NB4 (cell line): ENCODE measurements at regions not wholly inside any gene's neighbourhood (a gene's known extent, or its start where the extent isn't known, plus 50 kb on each side); places are given as distances from the start of the nearest gene placed in this dataset.

Experiments
- MYC ChIP-seq: IDR thresholded peaks from 2 replicates; pipeline ENCODE4 v1.6.1; 2011; ENCODE audit warnings: low read depth, low read length
- POLR2A ChIP-seq: IDR thresholded peaks from 2 replicates; pipeline ENCODE4 v1.6.1; 2011; ENCODE audit warnings: mild to moderate bottlenecking; ENCODE audit not compliant: insufficient read length; ENCODE audit errors: extremely low read depth
- TF ChIP-seq, protein P1 (sequence below): IDR thresholded peaks from one replicate; pipeline ENCODE4 v1.5.1; 2012; ENCODE audit warnings: low read depth, low read length

DNA sequence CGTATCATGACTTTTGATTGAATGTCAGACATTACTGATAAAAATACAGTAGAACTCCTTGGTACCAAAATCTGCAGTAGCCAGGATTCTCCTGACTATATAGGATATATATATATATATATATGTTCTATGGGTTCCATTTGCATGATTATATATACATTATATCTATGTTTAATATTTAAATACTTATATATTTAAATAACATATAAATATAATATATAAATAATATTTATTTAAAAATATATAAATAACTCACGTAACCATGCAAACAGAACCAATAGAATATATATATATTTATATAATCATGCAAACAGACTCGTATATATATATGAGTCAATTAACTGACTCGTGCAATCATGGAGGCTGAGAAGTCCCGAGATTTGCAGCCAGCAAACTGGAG is 278.8 kb upstream of the PLXNA2 start:
- TF ChIP-seq POLR2A (no peak), MYC (no peak)
- TF ChIP-seq, protein P1, sequence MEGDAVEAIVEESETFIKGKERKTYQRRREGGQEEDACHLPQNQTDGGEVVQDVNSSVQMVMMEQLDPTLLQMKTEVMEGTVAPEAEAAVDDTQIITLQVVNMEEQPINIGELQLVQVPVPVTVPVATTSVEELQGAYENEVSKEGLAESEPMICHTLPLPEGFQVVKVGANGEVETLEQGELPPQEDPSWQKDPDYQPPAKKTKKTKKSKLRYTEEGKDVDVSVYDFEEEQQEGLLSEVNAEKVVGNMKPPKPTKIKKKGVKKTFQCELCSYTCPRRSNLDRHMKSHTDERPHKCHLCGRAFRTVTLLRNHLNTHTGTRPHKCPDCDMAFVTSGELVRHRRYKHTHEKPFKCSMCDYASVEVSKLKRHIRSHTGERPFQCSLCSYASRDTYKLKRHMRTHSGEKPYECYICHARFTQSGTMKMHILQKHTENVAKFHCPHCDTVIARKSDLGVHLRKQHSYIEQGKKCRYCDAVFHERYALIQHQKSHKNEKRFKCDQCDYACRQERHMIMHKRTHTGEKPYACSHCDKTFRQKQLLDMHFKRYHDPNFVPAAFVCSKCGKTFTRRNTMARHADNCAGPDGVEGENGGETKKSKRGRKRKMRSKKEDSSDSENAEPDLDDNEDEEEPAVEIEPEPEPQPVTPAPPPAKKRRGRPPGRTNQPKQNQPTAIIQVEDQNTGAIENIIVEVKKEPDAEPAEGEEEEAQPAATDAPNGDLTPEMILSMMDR: no peak
